ENCODE measurements at regions not wholly inside any gene's neighbourhood (a gene's known extent, or its start where the extent isn't known, plus 50 kb on each side); places are given as distances from the start of the nearest gene placed in this dataset.

DNA sequence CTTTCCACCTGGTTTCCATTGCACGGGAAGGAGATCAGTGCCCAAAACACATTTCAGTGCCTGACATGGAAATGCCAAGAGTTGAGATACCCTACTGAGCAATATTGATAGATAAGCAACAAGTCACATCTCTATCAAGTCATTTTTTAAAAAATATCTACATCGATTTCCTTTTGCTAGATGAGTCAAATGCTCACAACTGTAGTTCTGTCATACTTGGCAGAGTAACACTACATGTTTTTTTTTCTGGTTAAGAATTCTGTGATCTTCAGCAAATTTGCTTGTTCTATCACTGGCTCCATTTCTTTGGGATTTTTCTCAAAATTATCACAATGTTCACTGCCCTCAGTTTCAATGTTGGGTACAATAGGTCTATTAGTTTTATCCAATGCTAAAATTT lies 145.4 kb downstream of the ZC3H11B start:
- no peak for DNase-seq

GRCh38 chr1:219466766-219467165 lies 146.1 kb downstream of the ZC3H11B start:
- no peak for DNase-seq

- no peak for DNase-seq
Measured at GRCh38 chr1:219465212-219466093, 147.5 kb downstream of the ZC3H11B start.

GRCh38 chr1:219463636-219464035 lies 149.3 kb downstream of the ZC3H11B start:
- no peak for DNase-seq

GRCh38 chr1:219461981-219462400 lies 150.9 kb downstream of the ZC3H11B start:
- DNase-seq = no peak

DNA sequence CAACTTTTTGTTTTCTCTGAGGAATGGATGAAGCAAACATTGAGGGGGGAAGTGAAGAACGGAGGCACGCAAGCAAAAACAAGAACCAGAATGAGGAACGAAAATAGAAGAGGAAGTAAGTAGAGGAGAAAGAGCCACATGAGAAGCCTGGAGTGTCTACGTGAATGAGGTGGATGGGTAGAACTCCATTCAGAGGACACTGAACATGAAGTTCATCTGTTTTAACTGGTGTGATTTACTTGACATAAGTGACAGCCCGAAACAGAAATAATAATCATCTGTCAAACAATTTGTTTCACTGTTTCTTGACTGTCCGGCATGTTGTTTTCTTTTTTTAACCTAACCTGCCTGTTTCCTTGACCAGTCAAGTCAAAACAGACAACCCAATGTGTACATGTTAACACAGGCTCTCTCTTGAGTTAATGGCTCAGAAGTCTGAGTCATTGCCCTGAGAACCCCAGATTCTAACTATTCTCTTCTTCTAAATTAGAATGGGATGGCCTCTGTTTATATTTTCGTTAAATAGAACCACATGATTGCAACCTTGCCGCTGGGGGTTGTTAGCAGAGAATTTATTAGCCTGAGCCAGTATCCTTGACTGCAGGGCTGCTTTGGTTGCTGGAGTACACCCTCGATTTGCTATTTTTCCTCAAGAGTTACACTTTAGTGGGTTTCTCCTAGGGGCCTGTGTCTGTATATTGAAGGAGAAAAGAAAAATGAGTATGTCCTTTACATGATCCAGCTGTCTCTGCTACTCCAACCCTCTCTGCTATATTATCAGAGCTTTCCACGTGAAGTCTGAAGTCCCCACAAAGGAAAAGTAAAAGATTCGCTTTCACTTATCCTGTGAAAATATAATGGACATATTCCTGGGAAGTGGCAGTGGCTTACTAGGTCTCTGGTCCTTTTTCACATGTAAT lies 151.7 kb downstream of the ZC3H11B start:
- no peak for DNase-seq

DNA sequence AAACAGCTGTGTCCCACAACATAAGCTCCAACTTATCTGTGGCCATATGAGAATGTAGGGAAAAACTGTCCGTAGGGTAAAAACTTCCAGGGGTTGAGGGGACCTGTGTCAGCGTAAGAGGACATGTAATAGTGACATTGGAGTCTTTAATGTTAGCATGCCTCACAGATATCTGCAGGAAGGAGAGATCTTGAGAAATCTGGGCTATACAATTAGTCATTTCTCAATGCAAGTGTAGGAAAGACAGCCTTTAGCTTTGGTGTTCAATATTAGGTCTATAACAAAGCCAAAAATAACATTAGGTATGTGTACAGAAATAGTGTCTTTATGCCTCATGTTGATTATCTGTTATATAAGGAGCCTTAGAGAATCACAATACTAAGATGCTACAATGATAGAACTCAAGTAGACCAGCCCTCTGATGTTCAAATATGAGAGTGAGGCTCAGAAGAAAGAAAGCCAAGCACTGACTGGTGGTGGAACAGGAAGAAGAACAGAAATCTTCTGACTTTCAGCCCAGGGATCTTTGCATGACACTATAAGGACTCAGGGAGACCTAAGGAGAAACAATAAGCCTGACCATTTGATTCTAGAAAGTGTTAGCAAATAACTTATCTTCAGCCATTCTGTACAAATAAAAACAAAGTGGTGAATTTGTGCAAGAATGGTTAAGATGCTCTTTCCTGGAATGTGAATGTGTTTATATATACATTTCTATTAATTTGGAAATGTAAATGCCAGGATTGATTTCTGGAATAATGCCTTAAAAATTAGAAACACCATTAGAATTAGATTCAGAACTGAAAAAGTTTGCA lies 152.6 kb downstream of the ZC3H11B start:
- DNase-seq = no peak

- DNase-seq = no peak
Measured at GRCh38 chr1:219459351-219460080, 153.4 kb downstream of the ZC3H11B start.

- DNase-seq = no peak
Measured at GRCh38 chr1:219446288-219446687, 166.6 kb downstream of the ZC3H11B start.

DNA sequence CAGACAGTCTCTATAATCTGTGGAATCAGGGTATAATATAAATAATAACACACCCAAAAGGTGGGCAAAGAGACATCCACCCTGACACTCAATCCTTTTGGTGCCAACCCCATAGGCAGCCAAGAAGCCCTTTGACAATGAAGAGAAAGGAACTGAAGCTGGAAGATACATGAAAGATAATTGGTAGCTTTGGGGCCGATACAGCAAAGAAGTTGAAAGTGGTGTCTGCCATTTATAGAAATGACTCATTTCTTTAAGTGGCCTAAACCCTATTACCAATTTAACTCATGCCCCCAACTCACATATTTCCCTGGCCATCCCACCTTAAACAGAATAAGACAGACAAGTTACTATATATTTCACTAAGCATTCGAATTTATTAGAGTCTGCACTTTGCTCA lies 167.0 kb downstream of the ZC3H11B start:
- DNase-seq = no peak

DNA sequence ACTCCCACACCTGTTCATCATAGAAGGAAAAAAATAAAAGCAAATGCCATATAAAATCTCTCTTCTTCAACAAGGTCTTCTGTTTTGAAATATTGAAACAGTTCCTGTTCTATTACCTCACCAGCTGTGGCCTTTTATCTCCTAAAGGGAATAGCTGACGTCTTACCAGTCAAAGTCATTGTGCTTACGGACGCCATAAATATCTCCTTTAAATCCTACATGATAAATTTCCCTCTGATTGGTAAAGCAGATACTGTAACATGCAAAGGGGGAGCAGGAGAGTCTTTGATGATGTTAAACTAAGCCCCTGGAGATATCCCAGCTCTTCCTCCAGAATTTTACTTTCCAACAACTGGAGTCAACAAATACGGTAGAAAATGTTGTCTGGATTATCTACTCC lies 168.4 kb downstream of the ZC3H11B start:
- DNase-seq = no peak

DNA sequence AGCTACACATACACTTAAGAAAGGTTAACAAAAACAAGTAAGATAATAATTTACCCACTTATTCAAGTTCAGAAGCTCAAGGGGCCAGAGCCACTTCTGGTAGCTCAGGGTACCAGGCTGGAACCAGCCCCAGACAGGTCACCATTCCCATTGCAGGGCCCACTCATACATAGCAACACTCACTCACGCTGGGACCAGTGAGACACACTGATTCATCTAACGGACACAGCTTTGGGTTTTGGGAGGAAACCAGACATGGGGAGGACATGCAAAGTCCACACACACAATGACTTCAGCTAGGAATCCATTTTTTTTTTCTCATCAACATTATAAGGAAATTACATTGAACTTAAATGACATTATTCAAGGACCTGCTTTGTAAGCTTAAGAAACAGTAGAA lies 169.1 kb downstream of the ZC3H11B start:
- no peak for DNase-seq

GRCh38 chr1:219442611-219443061 lies 170.3 kb downstream of the ZC3H11B start:
- no peak for DNase-seq

DNA sequence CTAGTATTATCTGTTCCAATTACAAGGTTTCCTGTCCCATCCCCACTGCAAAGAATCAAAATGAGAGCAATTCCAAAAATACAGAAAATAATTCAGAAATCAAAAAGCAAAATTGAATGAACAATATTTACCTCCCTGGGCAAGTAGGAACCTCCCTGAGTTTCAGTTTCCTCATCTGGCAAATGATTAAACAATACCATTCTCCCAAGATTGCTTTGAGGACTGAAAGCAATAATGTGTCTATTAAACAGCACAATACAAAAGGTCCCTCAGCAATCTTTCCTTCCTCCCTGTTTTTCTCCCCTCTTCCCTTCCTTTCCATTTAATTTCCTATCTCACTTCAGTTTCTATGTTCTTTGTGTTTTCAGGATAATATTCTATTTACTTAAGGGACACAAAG lies 171.0 kb downstream of the ZC3H11B start:
- no peak for DNase-seq

DNA sequence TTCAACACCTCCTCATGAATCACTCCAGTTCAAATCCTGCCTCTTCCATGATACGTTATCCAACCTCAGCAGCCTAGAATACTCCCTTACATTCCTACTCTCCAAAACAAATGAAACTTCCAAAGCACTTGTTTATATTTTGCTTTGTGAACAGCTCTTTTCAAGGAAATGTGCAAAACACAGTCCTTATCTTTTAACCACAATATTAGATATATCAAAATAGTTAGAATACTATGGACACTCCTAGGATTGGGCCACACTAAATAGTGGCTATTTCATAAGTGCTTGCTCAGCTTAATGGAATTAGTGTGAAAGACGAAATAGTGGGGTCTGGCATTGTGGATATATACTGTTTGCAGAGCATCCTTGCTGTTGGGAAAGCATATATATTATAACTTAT lies 173.5 kb downstream of the ZC3H11B start:
- DNase-seq = no peak

- DNase-seq = no peak
Measured at GRCh38 chr1:219438386-219438785, 174.5 kb downstream of the ZC3H11B start.

GRCh38 chr1:219434923-219435297 lies 178.0 kb downstream of the ZC3H11B start:
- DNase-seq = no peak

DNA sequence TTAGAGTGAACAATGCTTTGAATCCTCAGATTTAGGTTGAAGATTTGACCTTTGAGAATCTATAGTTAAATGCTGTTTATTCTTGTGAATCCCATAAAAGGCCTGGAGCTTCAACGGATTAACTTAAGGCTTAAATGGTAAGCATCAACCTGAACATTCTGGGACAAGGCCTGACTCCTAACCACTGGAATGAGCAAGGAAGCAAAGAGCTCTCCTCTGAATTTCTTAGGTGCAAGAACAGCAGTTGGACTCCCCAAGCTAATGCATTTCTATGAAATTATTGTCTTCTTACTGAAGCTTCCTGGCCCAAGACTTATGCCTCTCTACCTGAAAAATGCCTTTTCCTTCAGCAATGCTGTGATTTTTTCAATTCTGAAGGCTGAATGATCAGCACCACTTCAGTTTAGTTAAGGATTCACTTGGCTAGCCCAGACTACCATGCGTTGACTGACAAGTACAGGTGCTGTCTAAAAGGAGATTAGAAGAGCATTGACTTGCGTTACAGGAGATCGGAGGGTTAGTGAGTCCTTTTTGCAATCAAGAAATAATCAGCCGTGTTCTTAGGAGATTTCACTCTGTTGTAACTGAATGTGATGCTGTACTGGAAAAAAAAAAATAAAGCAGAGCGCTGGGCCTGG lies 178.5 kb downstream of the ZC3H11B start:
- no peak for DNase-seq

DNA sequence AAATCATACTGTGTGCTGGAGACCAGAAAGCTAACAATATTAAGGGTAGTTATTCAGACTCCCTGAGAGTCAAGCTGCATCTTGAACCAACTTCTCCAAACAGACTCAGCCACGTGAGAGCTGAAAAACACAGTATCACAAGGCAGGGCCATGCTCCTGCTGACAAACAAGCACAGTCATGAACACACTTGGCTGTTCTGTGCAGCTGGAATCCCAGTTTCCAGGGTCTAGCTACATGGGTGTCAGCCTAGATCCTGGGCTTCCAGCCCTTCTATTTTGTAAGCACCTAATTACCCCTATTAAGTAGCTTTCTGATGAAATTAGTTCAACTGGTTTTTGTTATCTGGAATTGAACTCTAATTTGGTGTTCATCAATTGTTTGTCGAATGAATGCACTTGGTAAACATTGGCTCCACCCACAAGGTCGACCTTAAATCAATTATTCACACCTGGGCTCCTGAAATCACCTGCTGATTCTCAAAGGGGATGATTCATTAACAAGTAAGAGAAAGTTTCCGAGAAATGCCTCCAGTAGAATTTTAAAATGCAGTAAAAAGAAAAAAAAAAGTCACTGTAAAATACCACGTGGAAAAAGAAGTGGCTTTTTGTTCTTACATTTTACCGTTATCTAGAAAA lies 179.3 kb downstream of the ZC3H11B start:
- DNase-seq = no peak

DNA sequence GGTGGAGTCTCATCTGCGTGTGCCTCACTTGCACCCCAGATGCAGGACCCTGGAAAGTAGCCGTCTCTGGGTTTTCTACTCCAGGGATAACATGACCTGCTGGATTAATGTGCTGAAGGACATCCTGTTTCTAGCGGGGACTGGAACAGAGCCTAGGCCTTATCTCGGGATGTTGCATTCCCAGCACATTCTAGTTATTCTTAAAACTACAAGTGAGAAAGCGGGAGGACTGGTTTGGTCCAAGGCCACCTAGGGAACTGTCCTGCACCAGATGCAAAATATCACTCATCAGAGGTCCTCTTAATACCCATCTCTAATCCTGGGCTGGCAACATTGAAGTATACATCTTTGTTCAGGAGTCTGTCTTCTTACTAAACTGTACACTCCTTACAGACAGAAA lies 179.9 kb downstream of the ZC3H11B start:
- DNase-seq = no peak

GRCh38 chr1:219432191-219432606 lies 180.7 kb downstream of the ZC3H11B start:
- DNase-seq = no peak
